Smooth muscle cell (in vitro differentiated cells): ENCODE measurements at regions not wholly inside any gene's neighbourhood (a gene's known extent, or its start where the extent isn't known, plus 50 kb on each side); places are given as distances from the start of the nearest gene placed in this dataset.

Experiments used
- DNase-seq: peaks from one replicate; lab custom pipeline; 2025; ENCODE audit not compliant: unreplicated experiment; lab: John Stamatoyannopoulos, UW
- H2AFZ ChIP-seq: fragments of 200-600 bp; sonication (generic); 2 replicates; pipeline ENCODE4 v1.6.0; 2016; ENCODE audit warnings: antibody characterized with exemption, low read depth, mild to moderate bottlenecking
- H3F3A ChIP-seq: fragments of 200-600 bp; sonication (generic); 2 replicates; pipeline ENCODE4 v1.6.0; 2017; ENCODE audit warnings: antibody characterized with exemption, low read depth
- H3K27ac ChIP-seq: fragments of 200-600 bp; sonication (generic); 2 replicates; pipeline ENCODE4 v1.5.1; 2016; ENCODE audit warnings: low read depth, mild to moderate bottlenecking
- H3K27me3 ChIP-seq: fragments of 200-600 bp; sonication (generic); 2 replicates; pipeline ENCODE4 v1.6.1; 2016; ENCODE audit warnings: low read depth, mild to moderate bottlenecking
- H3K36me3 ChIP-seq: fragments of 200-600 bp; sonication (generic); 2 replicates; pipeline ENCODE4 v1.5.1; 2016; ENCODE audit warnings: low read depth
- H3K4me1 ChIP-seq: fragments of 200-600 bp; sonication (generic); 2 replicates; pipeline ENCODE4 v1.5.1; 2016; ENCODE audit warnings: low read depth
- H3K4me2 ChIP-seq: fragments of 200-600 bp; sonication (generic); 2 replicates; pipeline ENCODE4 v1.6.0; 2016; ENCODE audit warnings: mild to moderate bottlenecking
- H3K4me3 ChIP-seq: fragments of 200-600 bp; sonication (generic); 2 replicates; pipeline ENCODE4 v1.5.1; 2016; ENCODE audit warnings: mild to moderate bottlenecking
- H3K79me2 ChIP-seq: fragments of 200-600 bp; sonication (generic); 2 replicates; pipeline ENCODE4 v1.6.0; 2016; ENCODE audit warnings: low read depth, mild to moderate bottlenecking
- H3K9ac ChIP-seq: fragments of 200-600 bp; sonication (generic); 2 replicates; pipeline ENCODE4 v1.6.0; 2016; ENCODE audit warnings: low read depth
- H3K9me3 ChIP-seq: fragments of 200-600 bp; sonication (generic); replicated peaks from 2 replicates; pipeline ENCODE4 v1.5.1; 2016; ENCODE audit warnings: low read depth
- H4K20me1 ChIP-seq: fragments of 200-600 bp; sonication (generic); 2 replicates; pipeline ENCODE4 v1.6.0; 2016; ENCODE audit warnings: low read depth
- WGBS: methylation state at CpG from one replicate; pipeline ENCODE4 v1.1.7; 2016; ENCODE audit warnings: low lambda C conversion rate; 5-methylcytosine and 5-hydroxymethylcytosine counted together
- TF ChIP-seq, protein P1 (sequence below): fragments of 200-600 bp; sonication (generic); IDR thresholded peaks from 2 replicates; pipeline ENCODE4 v1.5.1; 2017; ENCODE audit warnings: borderline replicate concordance, mild to moderate bottlenecking, antibody characterized with exemption; ENCODE audit not compliant: insufficient read depth, poor library complexity, severe bottlenecking

DNA sequence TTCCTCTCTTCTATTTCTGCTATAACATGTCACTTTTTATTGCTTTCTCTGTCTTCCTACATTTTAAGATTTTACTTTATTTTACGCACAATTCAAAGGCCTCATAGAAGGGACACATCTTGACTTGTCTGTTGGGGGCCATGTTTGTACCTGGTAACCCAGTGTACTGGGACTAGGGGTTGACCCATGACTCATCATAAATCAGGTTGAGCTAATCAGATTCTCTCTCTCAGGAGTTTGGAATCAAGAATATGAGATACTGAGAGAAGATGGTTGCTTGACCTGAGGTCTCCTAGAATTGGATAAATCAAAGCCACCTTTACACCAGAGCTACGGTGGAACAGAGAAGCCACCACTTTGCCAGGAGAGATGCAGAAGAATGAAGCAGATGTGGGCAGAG, 153.0 kb downstream of the UXS1 start:
- no peaks in the 10 kb centered on the region for H3K27me3 ChIP-seq
- WGBS, result 92% methylated on average over 2 of the region's 2 CpGs

DNA sequence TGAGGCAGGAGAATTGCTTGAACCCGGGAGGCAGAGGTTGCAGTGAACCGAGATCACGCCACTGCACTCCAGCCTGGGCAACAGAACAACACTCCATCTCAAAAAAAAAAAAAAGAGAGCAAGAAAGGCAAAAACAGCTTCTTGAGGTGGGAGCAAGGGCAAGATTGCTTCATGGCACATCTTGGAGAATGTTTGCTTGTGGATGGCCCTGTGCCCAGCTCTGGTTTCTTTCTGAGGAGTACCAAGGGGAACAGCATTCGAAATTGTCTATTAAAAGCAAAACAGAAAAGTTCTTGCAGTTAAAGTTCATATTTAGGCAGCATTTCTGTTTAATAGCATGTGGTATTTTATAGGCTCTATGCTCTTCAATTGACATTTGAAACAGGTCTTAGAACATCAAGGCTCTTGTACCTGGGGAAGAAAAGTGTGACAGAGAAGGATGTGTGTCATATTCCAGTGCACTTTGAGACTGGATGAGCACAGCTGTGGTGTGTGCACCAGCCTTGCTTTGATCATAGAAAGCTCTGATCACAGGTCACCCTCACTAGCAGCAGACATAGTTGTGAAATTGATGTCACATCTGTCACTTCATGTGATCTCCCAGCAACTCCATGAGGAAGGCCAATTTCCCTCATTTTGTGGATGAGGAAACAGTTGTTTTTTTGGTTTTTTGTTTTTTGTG, 154.3 kb downstream of the UXS1 start:
- Histone ChIP-seq H3K4me2 (no peak overlapping the region), H3F3A (no peaks in the 10 kb centered on the region), H3K4me1 (no peaks in the 10 kb centered on the region), H3K27me3 (no peaks in the 10 kb centered on the region), H3K9me3 (no peaks in the 10 kb centered on the region), H3K79me2 (no peaks in the 10 kb centered on the region), H2AFZ (no peak overlapping the region), H3K4me3 (no peak overlapping the region), H3K9ac (no peak overlapping the region), H3K36me3 (no peaks in the 10 kb centered on the region), H4K20me1 (no peaks in the 10 kb centered on the region), H3K27ac (no peak overlapping the region)
- 92% methylated on average over 4 of the region's 4 CpGs for WGBS
- DNase-seq, result no peak
- TF ChIP-seq, protein P1, sequence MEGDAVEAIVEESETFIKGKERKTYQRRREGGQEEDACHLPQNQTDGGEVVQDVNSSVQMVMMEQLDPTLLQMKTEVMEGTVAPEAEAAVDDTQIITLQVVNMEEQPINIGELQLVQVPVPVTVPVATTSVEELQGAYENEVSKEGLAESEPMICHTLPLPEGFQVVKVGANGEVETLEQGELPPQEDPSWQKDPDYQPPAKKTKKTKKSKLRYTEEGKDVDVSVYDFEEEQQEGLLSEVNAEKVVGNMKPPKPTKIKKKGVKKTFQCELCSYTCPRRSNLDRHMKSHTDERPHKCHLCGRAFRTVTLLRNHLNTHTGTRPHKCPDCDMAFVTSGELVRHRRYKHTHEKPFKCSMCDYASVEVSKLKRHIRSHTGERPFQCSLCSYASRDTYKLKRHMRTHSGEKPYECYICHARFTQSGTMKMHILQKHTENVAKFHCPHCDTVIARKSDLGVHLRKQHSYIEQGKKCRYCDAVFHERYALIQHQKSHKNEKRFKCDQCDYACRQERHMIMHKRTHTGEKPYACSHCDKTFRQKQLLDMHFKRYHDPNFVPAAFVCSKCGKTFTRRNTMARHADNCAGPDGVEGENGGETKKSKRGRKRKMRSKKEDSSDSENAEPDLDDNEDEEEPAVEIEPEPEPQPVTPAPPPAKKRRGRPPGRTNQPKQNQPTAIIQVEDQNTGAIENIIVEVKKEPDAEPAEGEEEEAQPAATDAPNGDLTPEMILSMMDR, result no peak

More for the DNA sequence above, 153.0 kb downstream of the UXS1 start:
- Histone ChIP-seq H3K4me3 (no peak overlapping the region), H3F3A (no peaks in the 10 kb centered on the region), H3K9ac (no peak overlapping the region), H3K36me3 (no peaks in the 10 kb centered on the region), H3K4me2 (no peak overlapping the region), H3K4me1 (no peaks in the 10 kb centered on the region), H3K9me3 (no peaks in the 10 kb centered on the region), H3K27ac (no peak overlapping the region), H3K79me2 (no peaks in the 10 kb centered on the region), H2AFZ (no peak overlapping the region), H4K20me1 (no peaks in the 10 kb centered on the region)
- TF ChIP-seq, protein P1, result no peak
- no peak for DNase-seq

DNA sequence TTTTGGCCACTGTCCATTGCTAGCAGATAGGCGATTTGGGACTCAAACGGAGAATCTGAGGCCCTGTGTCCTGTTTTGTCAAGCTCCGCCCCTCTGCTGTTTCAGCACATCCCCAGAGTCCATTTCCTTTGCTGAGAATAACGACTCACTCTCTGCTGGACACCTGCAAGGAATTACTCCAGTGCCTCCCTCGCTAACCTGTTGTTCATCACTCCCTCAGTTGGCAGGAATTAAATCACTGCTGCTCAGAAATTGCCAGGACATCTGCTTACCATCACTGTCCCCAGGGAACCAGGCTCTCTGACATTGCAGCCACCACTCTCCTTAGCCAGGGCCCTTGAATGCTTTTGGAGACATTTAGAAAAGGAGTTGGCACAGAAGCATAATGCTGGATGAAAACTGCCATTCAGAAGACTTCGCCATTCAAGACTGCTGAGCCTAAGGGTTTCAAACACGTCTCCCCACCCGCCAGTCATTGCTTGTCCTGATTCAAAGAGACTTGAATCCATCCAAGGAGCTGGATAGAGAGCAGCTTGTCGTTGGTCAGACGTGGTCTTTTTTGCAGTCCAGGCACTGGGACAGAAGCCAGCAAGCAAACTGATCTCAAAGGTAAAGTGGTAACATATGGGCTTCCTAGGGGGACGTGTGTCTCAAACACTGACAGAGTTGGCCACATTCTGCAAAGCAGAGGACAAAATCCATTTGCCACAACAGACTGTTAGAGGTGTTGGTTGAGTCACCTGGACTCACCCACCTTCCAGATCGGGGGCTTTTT, 155.3 kb downstream of the UXS1 start:
- WGBS, result 74% methylated on average over 12 of the region's 12 CpGs

More for the DNA sequence above, 155.3 kb downstream of the UXS1 start:
- no peak overlapping the region for H3K4me3 ChIP-seq
- TF ChIP-seq, protein P1, result no peak
- H4K20me1 ChIP-seq, result no peaks in the 10 kb centered on the region
- no peak overlapping the region for H2AFZ ChIP-seq
- no peaks in the 10 kb centered on the region for H3K36me3 ChIP-seq
- no peaks in the 10 kb centered on the region for H3K79me2 ChIP-seq
- H3F3A ChIP-seq, result no peaks in the 10 kb centered on the region
- no peaks in the 10 kb centered on the region for H3K4me1 ChIP-seq
- no peak overlapping the region for H3K9ac ChIP-seq
- H3K27ac ChIP-seq, result no peak overlapping the region
- H3K27me3 ChIP-seq, result no peaks in the 10 kb centered on the region
- DNase-seq, result no peak
- no peak overlapping the region for H3K4me2 ChIP-seq
- no peaks in the 10 kb centered on the region for H3K9me3 ChIP-seq
